Gastroesophageal sphincter (tissue), 4 donors: ENCODE measurements at regions not wholly inside any gene's neighbourhood (a gene's known extent, or its start where the extent isn't known, plus 50 kb on each side); places are given as distances from the start of the nearest gene placed in this dataset.

Source experiments
- ATAC-seq: fragments of 150-250 bp; one replicate; pipeline ENCODE4 v1.9.1; 2016; ENCODE audit warnings: mild to moderate bottlenecking, moderate library complexity
- H3K27ac ChIP-seq, 4 donors: fragments of 200-600 bp; sonication (generic) in 3 of 4; 1 replicate in 3 of 4; 2 replicates in 1 of 4; pipeline ENCODE4 v1.5.1; 2016 to 2019
- H3K27me3 ChIP-seq: fragments of 200-600 bp; sonication (generic); one replicate; pipeline ENCODE4 v1.5.1; 2019
- H3K36me3 ChIP-seq, 2 donors: fragments of 200-600 bp; sonication (generic); one replicate each; pipeline ENCODE4 v1.5.1; 2019; ENCODE audit warnings: control low read depth in 1 of 2
- H3K4me1 ChIP-seq, 3 donors: fragments of 200-600 bp; sonication (generic); 1 replicate in 2 of 3; 2 replicates in 1 of 3; pipeline ENCODE4 v1.5.1; 2016 to 2019; ENCODE audit warnings: control low read depth in 2 of 3
- H3K4me3 ChIP-seq, 2 donors: fragments of 200-600 bp; sonication (generic); one replicate each; pipeline ENCODE4 v1.5.1; 2019; ENCODE audit warnings: mild to moderate bottlenecking in 1 of 2, moderate library complexity in 1 of 2
- H3K9me3 ChIP-seq, 3 donors: fragments of 200-600 bp; sonication (generic); one replicate each; pipeline ENCODE4 v1.5.1; 2017 to 2019; ENCODE audit warnings: control low read depth in 2 of 3
- EP300 ChIP-seq: sonication (generic); formaldehyde crosslinking; IDR thresholded peaks from one replicate; pipeline ENCODE4 v1.6.1; 2017; ENCODE audit warnings: antibody characterized with exemption, mild to moderate bottlenecking
- POLR2A ChIP-seq, 2 donors: fragments of 450-650 bp; IDR thresholded peaks; one replicate each; pipeline ENCODE4 v1.6.1; 2017; ENCODE audit warnings: antibody characterized with exemption in 2 of 2, mild to moderate bottlenecking in 2 of 2, moderate library complexity in 1 of 2
- POLR2AphosphoS5 ChIP-seq: sonication (generic); formaldehyde crosslinking; IDR thresholded peaks from one replicate; pipeline ENCODE4 v1.6.1; 2017; ENCODE audit warnings: antibody characterized with exemption
- WGBS, 2 donors: methylation state at CpG; one replicate each; pipeline ENCODE4 v1.1.5; 2018; ENCODE audit warnings: low coverage in 1 of 2; 5-methylcytosine and 5-hydroxymethylcytosine counted together
- TF ChIP-seq, protein P1 (sequence below), 4 experiments: fragments of 200-600 bp in 2 of 4; fragments of 450-650 bp in 2 of 4; sonication (generic) in 1 of 4; IDR thresholded peaks; one replicate each; pipeline ENCODE4 v1.5.1; 2017 to 2019; ENCODE audit warnings: antibody characterized with exemption in 4 of 4, mild to moderate bottlenecking in 2 of 4, moderate library complexity in 2 of 4

- Histone ChIP-seq H3K4me1 (no peaks in the 10 kb centered on the region), H3K27ac (no peak overlapping the region), H3K4me3 (no peak overlapping the region), H3K27me3 (no peaks in the 10 kb centered on the region), H3K9me3 (no peaks in the 10 kb centered on the region), H3K36me3 (no peaks in the 10 kb centered on the region)
- 80 to 100% methylated on average over 1 of the region's 1 CpG for WGBS, 2 donors
- no peak for ATAC-seq
- TF ChIP-seq POLR2AphosphoS5 (no peak), EP300 (no peak), POLR2A (IDR thresholded peaks at IDR 0.05) (no peak)
- TF ChIP-seq, protein P1, sequence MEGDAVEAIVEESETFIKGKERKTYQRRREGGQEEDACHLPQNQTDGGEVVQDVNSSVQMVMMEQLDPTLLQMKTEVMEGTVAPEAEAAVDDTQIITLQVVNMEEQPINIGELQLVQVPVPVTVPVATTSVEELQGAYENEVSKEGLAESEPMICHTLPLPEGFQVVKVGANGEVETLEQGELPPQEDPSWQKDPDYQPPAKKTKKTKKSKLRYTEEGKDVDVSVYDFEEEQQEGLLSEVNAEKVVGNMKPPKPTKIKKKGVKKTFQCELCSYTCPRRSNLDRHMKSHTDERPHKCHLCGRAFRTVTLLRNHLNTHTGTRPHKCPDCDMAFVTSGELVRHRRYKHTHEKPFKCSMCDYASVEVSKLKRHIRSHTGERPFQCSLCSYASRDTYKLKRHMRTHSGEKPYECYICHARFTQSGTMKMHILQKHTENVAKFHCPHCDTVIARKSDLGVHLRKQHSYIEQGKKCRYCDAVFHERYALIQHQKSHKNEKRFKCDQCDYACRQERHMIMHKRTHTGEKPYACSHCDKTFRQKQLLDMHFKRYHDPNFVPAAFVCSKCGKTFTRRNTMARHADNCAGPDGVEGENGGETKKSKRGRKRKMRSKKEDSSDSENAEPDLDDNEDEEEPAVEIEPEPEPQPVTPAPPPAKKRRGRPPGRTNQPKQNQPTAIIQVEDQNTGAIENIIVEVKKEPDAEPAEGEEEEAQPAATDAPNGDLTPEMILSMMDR (IDR thresholded peaks at IDR 0.05), result no peak
Measured at GRCh38 chr4:180810581-180810980, 1432.6 kb upstream of the TENM3 start.

DNA sequence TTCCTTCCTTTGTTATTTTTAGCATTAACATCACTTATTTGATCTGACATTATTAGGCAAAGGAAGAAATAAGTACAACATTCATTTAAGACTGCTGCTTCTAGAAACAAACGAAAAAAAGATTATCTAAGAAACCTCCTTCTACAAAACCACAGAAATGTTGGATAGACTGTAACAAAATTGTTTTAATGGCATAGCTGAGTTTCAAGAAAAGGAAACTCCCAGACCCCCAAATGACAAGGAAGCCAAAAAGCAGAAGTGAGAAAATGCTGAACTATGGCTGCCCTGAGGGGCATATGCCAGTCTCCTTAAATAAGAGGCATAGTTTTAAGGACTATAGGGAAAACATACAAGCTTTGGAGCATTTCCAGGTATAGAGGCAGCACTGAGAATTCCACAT, 1431.6 kb upstream of the TENM3 start:
- no peak overlapping the region for H3K4me3 ChIP-seq
- no peaks in the 10 kb centered on the region for H3K36me3 ChIP-seq
- H3K9me3 ChIP-seq, result no peaks in the 10 kb centered on the region
- H3K27me3 ChIP-seq, result no peaks in the 10 kb centered on the region
- TF ChIP-seq EP300, result no peak
- no peak for TF ChIP-seq POLR2A (IDR thresholded peaks at IDR 0.05)
- no peak for TF ChIP-seq POLR2AphosphoS5
- TF ChIP-seq, protein P1 (IDR thresholded peaks at IDR 0.05), result no peak
- no peak for ATAC-seq
- no peak overlapping the region for H3K27ac ChIP-seq
- 0% methylated on average over 1 of the region's 1 CpG for WGBS, 2 donors
- no peaks in the 10 kb centered on the region for H3K4me1 ChIP-seq

GRCh38 chr4:180812783-180813182, 1430.4 kb upstream of the TENM3 start:
- no peak for ATAC-seq
- Histone ChIP-seq H3K36me3 (no peaks in the 10 kb centered on the region), H3K27ac (no peak overlapping the region), H3K27me3 (no peaks in the 10 kb centered on the region), H3K9me3 (no peaks in the 10 kb centered on the region), H3K4me3 (no peak overlapping the region), H3K4me1 (no peaks in the 10 kb centered on the region)
- TF ChIP-seq EP300, result no peak
- TF ChIP-seq POLR2AphosphoS5, result no peak
- TF ChIP-seq, protein P1 (IDR thresholded peaks at IDR 0.05), result no peak
- no peak for TF ChIP-seq POLR2A (IDR thresholded peaks at IDR 0.05)
- WGBS, 2 donors, result 46 to 64% methylated on average over 2 of the region's 2 CpGs

DNA sequence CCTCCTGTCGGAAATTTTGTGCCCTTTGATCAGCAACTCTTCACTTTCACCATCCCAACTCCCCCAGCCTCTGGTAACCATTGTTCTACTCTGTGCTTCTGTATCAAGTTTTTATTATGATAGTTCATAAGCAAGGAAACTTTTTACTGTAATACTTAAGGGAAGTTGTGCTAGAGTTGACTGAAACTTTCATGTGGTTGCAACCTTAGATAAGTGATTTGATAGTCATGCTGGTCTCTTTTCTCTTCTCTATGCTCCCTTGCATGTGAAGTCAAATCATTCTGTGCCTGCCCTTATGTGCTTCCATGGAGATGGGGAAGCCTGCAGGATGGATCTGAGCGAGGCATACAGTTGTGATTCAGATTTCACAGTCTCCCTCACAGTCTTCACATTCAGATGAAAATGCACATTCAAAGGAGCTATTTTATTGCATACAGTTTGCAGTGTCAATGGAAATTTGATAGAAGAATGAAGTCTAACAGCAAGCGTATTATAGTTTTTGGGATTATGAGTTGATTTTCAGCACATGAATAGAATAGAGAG, 1428.3 kb upstream of the TENM3 start:
- Histone ChIP-seq H3K4me3 (no peak overlapping the region), H3K27me3 (no peaks in the 10 kb centered on the region), H3K36me3 (no peaks in the 10 kb centered on the region), H3K9me3 (no peaks in the 10 kb centered on the region), H3K4me1 (no peaks in the 10 kb centered on the region), H3K27ac (no peak overlapping the region)
- 67 to 69% methylated on average over 1 to 3 of the region's 3 CpGs for WGBS, 2 donors
- TF ChIP-seq EP300 (no peak), POLR2AphosphoS5 (no peak), POLR2A (IDR thresholded peaks at IDR 0.05) (no peak)
- TF ChIP-seq, protein P1 (IDR thresholded peaks at IDR 0.05), result no peak
- no peak for ATAC-seq

GRCh38 chr4:180817529-180817928, 1425.7 kb upstream of the TENM3 start:
- Histone ChIP-seq H3K27ac (no peak overlapping the region), H3K4me3 (no peak overlapping the region), H3K4me1 (no peaks in the 10 kb centered on the region), H3K9me3 (no peaks in the 10 kb centered on the region), H3K36me3 (no peaks in the 10 kb centered on the region), H3K27me3 (no peaks in the 10 kb centered on the region)
- whole genome bisulfite sequencing, 2 donors, result 76 to 82% methylated on average over 4 to 6 of the region's 6 CpGs
- no peak for ATAC-seq
- TF ChIP-seq, protein P1 (IDR thresholded peaks at IDR 0.05), result no peak
- TF ChIP-seq EP300 (no peak), POLR2AphosphoS5 (no peak), POLR2A (IDR thresholded peaks at IDR 0.05) (no peak)
